Fibroblast of peridontal ligament (primary cell): ENCODE measurements at regions not wholly inside any gene's neighbourhood (a gene's known extent, or its start where the extent isn't known, plus 50 kb on each side); places are given as distances from the start of the nearest gene placed in this dataset.

Experiments used
- DNase-seq: peaks from one replicate; pipeline ENCODE4 v3.0.0-alpha.2; 2010; ENCODE audit errors: extremely low read depth

DNA sequence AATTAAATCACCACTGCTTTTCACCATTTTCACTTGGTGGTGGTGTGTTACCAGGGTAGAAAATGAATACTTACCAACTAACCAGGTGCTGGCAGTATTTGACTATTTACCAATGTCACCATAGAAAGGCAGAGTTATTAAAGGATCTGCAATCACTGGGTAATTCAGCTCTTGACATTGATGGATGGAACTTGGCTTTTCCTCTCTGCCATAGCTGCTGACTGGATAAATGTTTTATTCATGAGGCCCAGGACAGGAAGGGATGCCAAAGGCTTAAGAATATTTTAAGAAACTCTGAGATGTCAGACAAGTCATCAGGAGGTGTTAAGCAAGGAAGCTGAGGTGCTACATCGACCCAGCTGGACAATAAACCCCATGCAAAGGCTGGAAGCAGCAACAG, 495.5 kb upstream of the CFAP20DC start:
- DNase-seq, result no peak

DNA sequence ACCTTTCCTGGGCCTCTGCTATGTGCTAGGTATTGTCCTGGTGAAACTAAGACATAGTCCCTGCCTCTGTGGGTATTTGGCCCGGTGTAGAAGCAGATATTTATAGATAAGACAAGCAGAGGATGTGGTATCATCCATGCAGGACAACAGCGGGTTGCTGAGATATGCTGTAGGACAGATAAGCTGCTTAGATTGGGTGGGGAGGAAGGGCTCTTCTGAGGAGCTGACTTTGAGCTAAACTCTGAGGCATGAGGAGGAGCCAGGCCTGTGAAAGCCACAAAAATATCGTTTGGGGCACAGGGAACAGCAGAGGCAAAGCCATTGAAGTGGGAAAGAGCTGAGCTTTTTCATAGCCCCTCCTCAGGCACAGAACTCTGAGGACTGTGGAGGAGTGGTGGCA, 492.5 kb upstream of the CFAP20DC start:
- no peak for DNase-seq

DNA sequence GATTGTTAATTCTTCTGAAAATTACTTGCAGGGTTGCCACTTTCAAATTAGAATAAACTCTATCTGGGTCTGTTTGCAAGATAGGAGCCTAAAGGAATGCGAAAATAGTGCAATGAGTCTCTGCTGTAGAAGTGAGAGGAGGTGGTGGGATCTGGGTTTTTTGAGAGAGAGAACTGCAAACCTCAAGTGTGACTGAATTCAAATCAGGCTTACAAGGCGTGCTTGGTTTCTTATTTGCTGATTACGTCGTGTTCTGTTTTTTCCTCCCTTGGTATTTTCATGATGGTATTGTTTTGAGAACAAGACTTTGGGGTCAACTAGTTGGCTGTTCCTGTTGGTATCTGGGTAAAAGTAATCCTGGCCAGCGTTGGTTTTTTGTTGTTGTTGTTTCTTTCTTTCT, 490.9 kb upstream of the CFAP20DC start:
- DNase-seq, result peak; percentile 30

DNA sequence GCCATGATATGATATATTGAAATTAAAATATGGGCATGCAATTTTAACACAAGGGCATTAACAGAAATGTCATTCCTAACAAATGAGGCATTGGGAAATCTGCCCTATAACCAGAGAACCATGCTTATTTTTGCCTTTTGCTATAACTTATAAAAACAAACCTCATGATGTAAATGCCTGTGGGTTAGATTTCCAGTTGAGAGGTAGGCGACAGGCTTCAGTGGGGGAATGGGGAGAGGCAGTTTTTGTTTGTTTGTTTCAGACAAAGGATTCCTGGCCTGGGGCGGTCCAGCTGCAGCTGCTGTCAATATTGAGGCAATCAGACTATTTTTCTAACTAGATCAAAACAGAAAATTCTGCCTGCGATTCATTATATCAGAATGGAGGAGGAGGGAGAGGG, 490.4 kb upstream of the CFAP20DC start:
- peak; percentile 65 for DNase-seq

DNA sequence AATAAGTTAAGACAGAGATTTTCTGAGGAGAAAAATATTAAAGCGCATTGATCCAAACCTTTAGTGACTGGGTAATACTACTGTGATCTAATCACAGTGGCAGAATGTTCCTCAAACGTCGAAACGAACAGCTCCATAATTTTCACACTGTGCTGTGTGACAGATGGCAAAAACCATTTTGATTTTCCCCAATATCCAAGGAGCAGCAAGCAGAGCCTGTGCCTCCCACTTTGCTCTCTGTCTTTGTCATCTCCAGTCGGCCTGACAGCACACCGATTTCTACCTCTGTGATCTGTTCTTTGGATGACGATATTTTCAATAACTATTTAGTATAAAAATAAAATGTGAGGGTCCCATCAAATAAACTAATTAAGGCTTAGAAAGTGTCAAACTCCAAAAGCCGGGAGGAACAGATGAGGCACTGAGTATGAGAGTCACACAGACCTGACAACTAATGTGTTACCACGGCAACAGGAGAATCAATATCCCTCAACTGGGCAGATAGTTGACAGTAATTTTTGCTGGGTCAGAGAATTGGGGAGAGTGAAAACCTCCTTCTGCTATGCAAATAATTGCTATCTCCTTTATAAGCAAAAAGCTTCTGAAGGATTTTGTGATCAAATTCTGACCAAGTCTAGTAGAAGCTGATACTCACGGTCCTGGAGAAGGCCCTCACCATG, 489.1 kb upstream of the CFAP20DC start:
- DNase-seq, result no peak

DNA sequence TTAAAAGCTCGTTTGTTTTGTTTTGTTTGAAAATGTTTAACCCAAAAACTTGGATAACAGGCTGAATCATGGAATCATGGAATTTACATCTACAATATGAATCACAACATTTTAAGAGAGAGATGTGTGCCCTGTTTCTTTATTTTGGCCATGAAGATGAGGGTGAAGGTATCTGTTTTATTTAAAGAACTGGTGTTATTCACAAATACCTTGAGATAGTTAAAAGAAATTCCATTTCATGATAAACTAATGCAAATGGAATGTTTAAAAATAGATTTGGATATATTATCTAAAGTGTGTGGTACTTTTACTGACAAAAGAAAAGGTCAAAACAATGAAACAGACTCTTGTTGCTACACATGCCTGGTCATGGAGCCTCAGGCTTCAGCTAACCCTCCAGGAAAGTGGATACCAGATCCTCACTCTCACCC, 486.0 kb upstream of the CFAP20DC start:
- DNase-seq, result peak; percentile 41

DNA sequence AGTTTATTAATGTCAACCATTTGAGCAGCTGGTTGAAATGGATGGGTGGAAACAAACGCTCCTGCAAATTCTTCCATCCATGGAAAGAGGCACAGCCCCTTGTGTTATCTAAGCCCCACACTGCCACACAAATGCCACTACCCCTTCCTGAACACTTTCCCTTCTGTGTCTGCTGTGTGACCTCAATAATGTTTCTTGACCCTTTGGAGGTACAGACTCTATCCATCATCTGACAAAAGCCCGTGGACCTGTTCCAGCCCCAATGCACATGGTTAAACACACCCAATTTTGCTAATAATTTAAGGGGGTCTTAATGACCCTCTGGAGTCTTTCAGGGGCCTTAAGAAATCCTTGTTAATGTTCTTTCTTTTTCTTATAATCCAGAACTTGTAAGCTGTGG, 482.2 kb upstream of the CFAP20DC start:
- no peak for DNase-seq

DNA sequence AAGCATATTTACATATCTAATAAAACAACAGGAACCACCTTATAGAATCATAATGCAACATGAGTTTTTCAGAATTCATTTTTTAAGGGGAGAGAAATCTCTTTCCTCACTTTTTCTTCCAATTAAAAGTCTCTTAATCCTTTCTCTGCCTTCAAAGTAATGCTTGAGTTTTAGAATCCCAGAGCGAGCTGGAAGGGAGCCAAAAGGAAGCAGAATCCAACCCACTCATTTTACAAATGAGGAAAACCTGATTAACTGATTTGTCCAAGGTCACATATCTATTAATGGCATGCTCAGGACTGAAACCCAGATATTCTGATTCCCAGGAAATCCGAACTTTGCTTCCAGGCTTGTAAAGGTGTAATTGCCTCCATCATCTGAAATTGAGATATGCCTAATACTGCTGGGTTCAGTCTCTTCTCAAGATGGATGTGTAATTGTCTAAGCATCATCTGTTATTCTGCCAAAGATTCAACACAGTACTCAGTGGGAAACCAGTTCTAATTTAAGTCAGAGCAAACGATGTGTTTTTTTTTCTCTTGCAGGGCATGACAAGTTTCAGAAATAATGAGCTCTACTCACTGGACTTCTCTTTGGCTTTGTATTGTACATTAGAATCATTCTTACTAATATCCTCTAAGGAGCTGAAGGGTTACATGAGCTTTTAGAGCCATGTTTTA, 481.4 kb upstream of the CFAP20DC start:
- DNase-seq, result no peak

DNA sequence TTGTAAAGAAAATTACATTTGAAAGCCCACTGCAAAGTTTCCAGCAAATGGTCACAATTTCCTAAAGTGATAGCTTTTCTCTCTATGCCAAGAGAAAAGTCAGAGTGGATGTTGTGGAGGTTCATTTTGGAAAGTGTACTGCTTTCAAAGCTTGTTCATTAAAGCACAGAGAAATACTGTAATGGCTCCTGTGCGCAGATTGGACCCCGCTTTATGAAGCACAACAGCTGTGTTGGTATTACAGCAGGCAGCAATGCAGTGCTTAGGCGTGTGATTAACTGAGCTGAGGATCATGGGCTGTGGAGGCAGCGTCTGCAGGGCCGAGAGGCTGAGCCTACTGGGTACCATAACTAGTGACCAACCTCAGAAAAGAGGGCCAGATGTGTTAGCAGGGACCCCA, 478.4 kb upstream of the CFAP20DC start:
- DNase-seq, result no peak

DNA sequence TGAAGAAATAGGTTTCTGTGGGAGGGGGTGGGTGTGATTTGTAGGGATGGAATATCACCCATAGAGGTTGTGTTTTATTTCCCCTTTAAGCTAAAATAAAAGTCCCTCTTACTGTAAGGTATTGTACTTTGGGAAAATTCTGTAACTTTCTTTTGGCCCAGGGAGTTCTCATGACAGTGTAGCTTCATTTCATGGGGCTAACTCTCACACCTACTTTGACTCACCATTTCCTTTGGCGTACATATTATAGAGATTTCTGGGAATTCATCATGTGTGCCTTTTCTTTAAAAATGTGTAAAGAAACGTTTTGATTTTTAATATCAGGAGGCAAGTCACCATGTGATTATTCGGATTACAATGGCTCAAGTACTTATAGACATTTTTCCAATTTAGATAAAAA, 477.7 kb upstream of the CFAP20DC start:
- DNase-seq, result no peak

DNA sequence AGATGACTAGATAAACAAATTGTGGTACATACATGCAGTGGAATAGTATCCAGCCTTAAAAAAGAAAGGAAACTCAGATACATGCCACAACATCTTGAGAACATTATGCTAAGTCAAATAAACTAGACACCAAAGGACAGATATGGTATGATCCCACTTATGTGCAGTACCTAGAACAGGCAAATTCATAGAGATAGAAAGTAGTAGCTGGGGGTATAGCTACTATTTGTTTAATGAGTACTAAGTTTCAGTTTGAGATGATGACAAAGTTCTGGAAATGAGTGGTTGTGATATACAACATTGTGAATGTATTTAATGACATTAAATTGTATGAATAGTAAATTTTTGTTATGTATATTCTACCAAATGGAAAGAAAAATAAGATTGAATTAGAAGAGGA, 477.2 kb upstream of the CFAP20DC start:
- no peak for DNase-seq

DNA sequence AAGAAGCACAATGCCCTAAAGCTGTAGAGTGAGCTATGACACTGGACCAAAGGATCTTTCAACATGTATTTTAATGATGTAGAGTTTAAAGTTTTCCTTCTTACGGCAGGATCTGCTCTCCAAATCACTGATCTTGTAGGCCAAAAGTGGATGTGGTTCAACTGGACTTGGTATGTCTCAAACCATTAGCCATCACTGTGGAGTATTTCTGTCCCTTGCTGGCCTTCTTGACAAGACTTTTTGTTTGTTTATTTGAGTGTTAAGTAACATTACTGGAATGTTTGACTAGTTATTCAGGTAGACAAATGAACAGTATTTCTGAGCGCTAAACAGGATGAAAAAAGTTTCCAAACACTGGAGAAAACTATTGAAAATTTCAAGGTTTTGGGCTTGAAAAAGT, 472.7 kb upstream of the CFAP20DC start:
- no peak for DNase-seq

DNA sequence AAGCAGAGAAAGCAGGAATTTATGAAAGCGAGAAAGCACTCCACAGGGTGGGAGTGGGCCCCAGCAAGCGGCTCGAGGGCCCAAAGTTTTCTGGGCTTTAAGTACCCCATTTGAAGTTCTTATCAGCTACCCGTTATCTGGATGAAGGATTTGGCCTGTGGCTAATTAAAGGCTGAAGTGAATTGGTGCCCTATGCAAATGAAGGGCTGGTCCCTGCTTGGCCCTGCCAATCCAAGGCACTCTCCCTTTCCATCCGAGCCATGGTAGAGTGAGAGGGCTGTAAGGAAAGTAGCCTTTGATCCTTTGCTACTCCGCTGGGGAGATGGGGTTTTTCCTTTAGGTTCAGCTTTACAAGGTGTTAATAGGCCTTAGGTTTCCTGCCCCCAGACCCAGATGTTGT, 469.3 kb upstream of the CFAP20DC start:
- no peak for DNase-seq

DNA sequence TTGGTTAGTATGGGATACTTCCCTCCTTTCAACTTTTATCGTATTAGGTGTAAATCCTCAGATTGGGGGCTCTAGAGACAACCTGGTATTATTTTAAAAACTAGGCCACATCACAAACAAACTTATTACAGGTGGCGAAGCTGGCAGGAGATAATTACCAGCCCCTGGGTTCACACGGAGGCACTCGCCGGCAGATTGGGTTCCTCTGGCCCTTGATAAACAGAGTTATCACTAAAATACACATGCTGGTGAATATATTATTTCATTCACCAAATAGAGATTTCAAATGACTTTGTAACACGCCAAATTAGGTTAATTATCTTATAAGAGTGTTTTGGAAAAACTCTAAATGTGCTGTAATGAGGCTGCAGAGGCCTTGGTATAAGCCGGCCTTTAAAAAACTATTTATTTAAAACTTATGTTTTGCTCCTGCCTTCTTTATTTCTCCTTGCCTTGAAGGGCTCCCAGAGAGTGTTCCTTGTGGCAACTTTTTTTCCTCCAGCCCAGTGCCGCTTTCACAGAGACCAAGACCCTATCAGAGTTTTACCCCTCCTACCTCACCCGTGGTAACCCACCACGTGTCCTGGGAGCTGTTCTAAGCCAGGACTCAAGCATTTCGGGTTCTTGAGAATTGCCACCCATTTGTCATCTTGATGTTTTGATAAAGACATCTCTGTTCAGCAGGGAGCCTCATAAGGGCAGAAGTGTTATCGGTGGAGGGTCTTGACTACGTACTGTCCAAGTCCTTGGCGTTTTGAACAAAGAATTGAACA, 468.6 kb upstream of the CFAP20DC start:
- no peak for DNase-seq

DNA sequence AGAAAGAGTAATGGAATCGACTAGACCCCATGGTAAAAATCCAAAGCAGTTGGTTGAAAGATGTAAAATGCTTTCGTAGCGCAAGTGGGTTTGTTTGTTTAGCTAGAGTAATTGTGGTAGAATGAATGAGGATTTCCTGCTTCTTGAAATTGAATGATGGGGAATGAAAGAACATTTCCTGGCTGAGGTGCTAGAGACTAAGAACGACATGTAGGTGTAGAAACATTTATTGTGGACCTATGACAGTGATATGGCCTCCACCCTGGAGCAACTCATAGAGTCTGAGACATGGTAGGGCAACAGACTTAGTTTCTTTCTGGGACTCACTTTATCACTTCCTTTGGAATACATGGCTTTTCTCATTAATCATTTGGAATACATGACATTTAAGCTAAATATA, 467.6 kb upstream of the CFAP20DC start:
- no peak for DNase-seq

DNA sequence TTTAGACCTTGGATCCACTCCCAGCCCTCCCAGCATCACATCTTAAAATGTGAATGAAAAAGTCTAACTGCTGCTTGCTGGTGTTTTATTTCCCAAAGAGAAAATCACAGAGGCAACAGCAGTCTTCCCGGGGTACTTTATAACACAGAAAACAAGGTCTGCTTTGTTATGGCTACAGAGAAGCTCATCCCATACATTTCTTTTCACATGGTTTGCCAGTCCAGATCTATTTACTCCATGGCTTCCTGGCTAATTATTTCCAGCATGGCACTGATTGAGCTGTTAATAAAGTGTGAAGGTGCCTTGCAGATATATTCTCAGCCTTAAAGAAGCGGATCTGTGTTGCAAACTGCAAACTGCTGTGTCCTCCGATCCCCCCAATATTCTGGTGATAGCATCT, 466.1 kb upstream of the CFAP20DC start:
- DNase-seq, result no peak

DNA sequence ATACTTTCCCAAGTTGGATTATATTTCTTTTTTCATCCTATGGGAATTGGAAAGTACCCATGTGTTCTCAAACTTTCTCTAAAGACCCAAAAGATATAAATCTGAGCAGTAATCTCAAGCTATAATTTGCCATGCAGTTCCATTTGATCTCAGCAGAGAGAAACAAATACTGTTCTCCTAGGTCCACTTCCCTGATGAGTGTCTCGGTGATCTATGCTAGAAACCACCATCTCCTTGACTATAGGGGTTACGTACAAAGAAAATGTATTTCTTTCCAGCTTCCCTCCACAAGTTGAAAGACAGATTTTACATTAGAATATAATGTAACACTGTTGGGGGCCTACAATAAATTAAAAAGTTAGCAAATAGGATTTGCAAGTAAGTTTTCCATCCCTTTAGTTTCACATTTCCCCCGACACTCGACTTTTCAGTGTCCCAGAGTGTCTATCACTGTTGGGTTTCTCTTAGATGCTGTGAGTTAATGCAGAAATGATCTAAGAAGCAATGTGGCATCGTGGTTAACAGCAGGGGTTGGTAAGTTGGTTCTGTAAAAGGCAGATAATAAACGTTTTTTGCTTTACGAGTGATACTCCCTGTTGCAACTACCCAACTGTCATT, 465.1 kb upstream of the CFAP20DC start:
- DNase-seq, result no peak

DNA sequence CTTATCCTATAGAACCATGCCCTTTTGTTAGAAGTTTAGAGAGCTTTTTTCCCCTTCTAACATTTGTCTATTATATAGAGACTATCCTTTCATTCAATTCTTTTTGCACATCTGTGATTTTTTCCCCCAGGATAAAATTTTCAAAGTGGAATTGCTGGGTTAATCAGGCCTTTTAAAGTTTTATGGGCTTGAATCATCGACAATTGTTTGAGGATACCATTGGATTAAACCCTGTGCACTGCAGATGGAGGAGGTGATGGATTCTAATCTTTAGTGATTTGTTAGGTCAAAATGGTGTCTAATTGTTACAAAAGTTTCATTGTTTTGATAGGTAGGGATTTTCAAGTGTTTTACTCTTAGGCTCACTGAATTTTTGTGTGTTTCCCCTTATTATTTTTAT, 463.7 kb upstream of the CFAP20DC start:
- no peak for DNase-seq

DNA sequence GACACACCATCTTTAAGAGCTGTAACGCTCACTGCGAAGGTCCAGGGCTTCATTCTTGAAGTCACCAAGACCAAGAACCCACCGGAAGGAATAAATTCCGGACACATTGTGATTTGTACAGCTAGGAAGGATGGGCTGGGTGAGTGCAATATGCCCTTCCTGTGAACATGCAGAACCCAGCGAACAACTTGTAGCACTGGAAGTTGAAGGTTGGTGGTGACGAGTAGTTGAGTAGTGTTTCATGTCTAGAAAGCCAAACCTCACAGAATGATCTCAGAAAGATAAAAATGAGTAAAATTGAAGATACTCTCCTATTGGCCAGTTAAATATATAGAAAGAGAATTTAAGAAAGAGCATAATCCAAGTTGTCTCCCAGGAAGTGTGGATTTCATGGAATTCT, 462.2 kb upstream of the CFAP20DC start:
- no peak for DNase-seq

DNA sequence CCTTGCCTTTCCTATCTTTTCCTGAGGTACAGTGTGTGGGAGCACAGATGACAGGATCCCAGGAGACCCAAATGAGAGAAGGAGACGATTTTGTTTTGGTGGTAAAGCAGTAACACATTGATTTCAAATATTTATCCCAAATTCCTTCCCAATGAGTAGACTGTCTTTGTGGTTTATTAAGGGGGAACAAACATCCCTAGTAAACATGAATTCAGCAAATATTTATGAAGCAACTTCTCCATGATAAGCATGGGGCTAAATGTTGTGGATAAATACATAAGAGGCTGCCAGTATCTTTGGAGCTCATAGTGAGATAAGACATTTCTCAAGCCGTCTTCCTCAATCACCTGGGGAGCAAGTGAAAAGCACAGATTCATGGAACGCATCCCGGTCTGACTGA, 460.8 kb upstream of the CFAP20DC start:
- no peak for DNase-seq

DNA sequence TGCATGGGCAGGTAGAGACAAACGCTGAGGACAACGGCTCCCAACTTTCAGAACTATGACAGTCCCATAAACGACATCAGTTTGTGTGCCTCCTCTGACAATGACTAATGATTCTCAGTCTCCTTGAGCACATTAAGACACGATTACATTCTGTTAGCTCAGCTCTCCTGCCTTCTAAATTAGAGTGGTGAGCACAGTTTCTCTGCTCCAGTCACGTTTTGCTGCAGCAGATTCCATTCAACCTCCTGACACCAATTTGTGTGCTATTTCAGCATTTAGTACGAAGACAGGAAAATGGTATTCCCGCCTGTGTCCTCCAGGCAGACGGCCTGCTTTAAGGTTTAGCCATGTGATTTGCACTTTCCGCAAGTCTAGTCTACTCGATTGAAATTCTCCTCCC, 458.4 kb upstream of the CFAP20DC start:
- DNase-seq, result no peak

DNA sequence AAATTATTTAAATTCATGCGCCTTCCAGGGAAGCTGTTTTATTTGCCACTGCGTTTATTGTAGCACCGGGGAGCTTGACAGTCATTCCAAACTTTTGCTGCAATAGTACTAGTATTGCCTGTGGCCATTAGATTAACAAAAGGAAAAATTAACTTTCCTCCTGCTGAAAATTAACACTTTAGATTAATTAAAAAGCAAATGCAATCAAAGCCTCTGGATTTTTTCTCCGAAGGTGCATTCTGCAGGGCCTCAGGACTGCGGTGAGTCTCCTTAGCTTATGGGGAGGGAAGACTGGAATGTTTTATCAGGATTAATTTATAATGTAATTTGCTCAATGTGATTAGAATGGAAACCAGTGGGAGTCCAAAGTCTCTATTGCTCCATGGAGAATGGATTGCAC, 456.4 kb upstream of the CFAP20DC start:
- no peak for DNase-seq

DNA sequence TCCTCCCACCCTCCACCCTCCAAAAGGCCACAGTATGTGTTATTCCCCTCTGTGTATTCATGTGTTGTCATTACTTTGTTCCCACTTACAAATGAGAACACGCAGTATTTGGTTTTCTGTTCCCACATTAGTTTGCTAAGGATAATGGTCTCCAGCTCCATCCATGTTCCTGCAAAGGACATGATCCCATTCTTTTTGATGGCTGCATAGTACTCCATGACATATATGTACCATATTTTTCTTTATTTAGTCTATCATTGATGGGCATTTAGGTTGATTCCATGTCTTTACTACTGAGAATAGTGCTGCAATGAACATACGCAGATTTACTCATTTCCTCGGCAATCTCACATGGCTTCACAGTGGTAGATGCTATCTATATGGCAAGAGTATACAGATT, 453.6 kb upstream of the CFAP20DC start:
- no peak for DNase-seq
